CD14-positive monocyte (primary cell): ENCODE measurements at regions not wholly inside any gene's neighbourhood (a gene's known extent, or its start where the extent isn't known, plus 50 kb on each side); places are given as distances from the start of the nearest gene placed in this dataset.
"Not testable (repeated sequence)": the region's sequence is repeated elsewhere in the genome, so short reads cannot be mapped to it uniquely, and the experiment has no call there.

ENCODE experiments used
- DNase-seq, 3 donors: peaks; one replicate each; pipeline ENCODE4 v3.0.0-alpha.2; 2011 to 2022
- H2AFZ ChIP-seq: 2 replicates; pipeline ENCODE4 v1.6.0; 2012; ENCODE audit warnings: mild to moderate bottlenecking, low read depth, low read length, inconsistent platforms; ENCODE audit not compliant: insufficient read depth, poor library complexity, severe bottlenecking
- H3K27ac ChIP-seq, 2 donors: 1 replicate in 1 of 2; 2 replicates in 1 of 2; pipeline ENCODE4 v1.5.1; 2012 to 2013; ENCODE audit warnings: low read length in 2 of 2, control low read depth in 1 of 2, inconsistent platforms in 1 of 2, low read depth in 1 of 2, mild to moderate bottlenecking in 1 of 2
- H3K27me3 ChIP-seq, 2 donors: one replicate each; pipeline versions ENCODE4 v1.6.0 to v1.6.1; 2011 to 2013; ENCODE audit warnings: low read length in 2 of 2; ENCODE audit not compliant: control insufficient read depth in 2 of 2, insufficient read depth in 2 of 2
- H3K36me3 ChIP-seq, 2 donors: replicated peaks in 1 of 2; 1 replicate in 1 of 2; 2 replicates in 1 of 2; pipeline versions ENCODE4 v1.5.1 to v1.6.1; 2012 to 2013; ENCODE audit warnings: low read length in 2 of 2, control low read depth in 1 of 2, inconsistent platforms in 1 of 2, mild to moderate bottlenecking in 1 of 2; ENCODE audit not compliant: insufficient read depth in 2 of 2, control insufficient read depth in 1 of 2
- H3K4me1 ChIP-seq, 2 donors: 1 replicate in 1 of 2; 2 replicates in 1 of 2; pipeline versions ENCODE4 v1.5.1 to v1.6.1; 2012 to 2013; ENCODE audit warnings: low read length in 2 of 2, control low read depth in 1 of 2, inconsistent platforms in 1 of 2, mild to moderate bottlenecking in 1 of 2, moderate library complexity in 1 of 2; ENCODE audit not compliant: insufficient read depth in 2 of 2, control insufficient read depth in 1 of 2
- H3K4me2 ChIP-seq: replicated peaks from 2 replicates; pipeline ENCODE3; 2012; ENCODE audit warnings: low read length, moderate library complexity, mild to moderate bottlenecking; ENCODE audit not compliant: poor library complexity, severe bottlenecking; ENCODE audit errors: extremely low read depth
- H3K4me3 ChIP-seq, 3 experiments: fragments of 200-600 bp in 1 of 3; sonication (generic) in 1 of 3; replicated peaks in 1 of 3; 1 replicate in 2 of 3; 2 replicates in 1 of 3; pipeline ENCODE4 v1.5.1; 2011 to 2013; ENCODE audit warnings: low read length in 3 of 3, mild to moderate bottlenecking in 3 of 3, control low read depth in 2 of 3, low read depth in 2 of 3, inconsistent platforms in 1 of 3, moderate library complexity in 1 of 3
- H3K79me2 ChIP-seq: 2 replicates; pipeline ENCODE4 v1.6.0; 2012; ENCODE audit warnings: mild to moderate bottlenecking, control low read depth, inconsistent platforms, low read length, moderate library complexity; ENCODE audit not compliant: insufficient read depth
- H3K9ac ChIP-seq: 2 replicates; pipeline ENCODE4 v1.6.0; 2017; ENCODE audit warnings: low read length, mild to moderate bottlenecking; ENCODE audit not compliant: insufficient read depth, poor library complexity, severe bottlenecking
- H3K9me3 ChIP-seq, 2 donors: replicated peaks in 1 of 2; 1 replicate in 1 of 2; 2 replicates in 1 of 2; pipeline versions ENCODE4 v1.5.1 to v1.6.1; 2012 to 2013; ENCODE audit warnings: low read length in 2 of 2, control low read depth in 1 of 2; ENCODE audit not compliant: control insufficient read depth in 1 of 2, insufficient read depth in 1 of 2
- H4K20me1 ChIP-seq: 2 replicates; pipeline ENCODE4 v1.6.0; 2012; ENCODE audit warnings: mild to moderate bottlenecking, low read length, control low read depth, moderate library complexity; ENCODE audit not compliant: insufficient read depth
- H3K27ac Mint-ChIP-seq, 7 donors: one replicate each; pipeline ENCODE4 v1.8.0; 2020; ENCODE audit warnings: mild to moderate bottlenecking in 7 of 7, mixed read lengths in 7 of 7, moderate library complexity in 6 of 7, inconsistent platforms in 2 of 7
- H3K27me3 Mint-ChIP-seq, 3 donors: one replicate each; pipeline ENCODE4 v1.8.0; 2021 to 2022; ENCODE audit warnings: low read depth in 3 of 3, mild to moderate bottlenecking in 3 of 3, mixed read lengths in 3 of 3, moderate library complexity in 3 of 3, inconsistent platforms in 1 of 3
- H3K36me3 Mint-ChIP-seq, 2 donors: one replicate each; pipeline ENCODE4 v1.8.0; 2020; ENCODE audit warnings: mixed read lengths in 2 of 2, inconsistent platforms in 1 of 2, mild to moderate bottlenecking in 1 of 2
- H3K4me1 Mint-ChIP-seq: one replicate; pipeline ENCODE4 v1.8.0; 2020; ENCODE audit warnings: mild to moderate bottlenecking, mixed read lengths
- H3K4me3 Mint-ChIP-seq, 2 donors: one replicate each; pipeline ENCODE4 v1.8.0; 2020; ENCODE audit warnings: mild to moderate bottlenecking in 2 of 2, mixed read lengths in 2 of 2, moderate library complexity in 1 of 2
- H3K9me3 Mint-ChIP-seq, 7 donors: one replicate each; pipeline ENCODE4 v1.8.0; 2020 to 2022; ENCODE audit warnings: mixed read lengths in 7 of 7, mild to moderate bottlenecking in 6 of 7, moderate library complexity in 6 of 7, inconsistent platforms in 2 of 7
- WGBS: methylation state at CpG from one replicate; pipeline ENCODE4 v1.1.5; 2013; ENCODE audit warnings: missing lambda C conversion rate; ENCODE audit not compliant: insufficient coverage; 5-methylcytosine and 5-hydroxymethylcytosine counted together
- intact Hi-C, 2 donors: fragments of 100-400 bp; cut with micrococcal nuclease; formaldehyde crosslinking; loops; one replicate each; pipeline versions ENCODE4 v1.15.0 to v1.15.1; 2023
- TF ChIP-seq, protein P1 (sequence below): fragments of 200-600 bp; IDR thresholded peaks from one replicate; pipeline ENCODE4 v1.8.0; 2022; ENCODE audit warnings: antibody characterized with exemption, mild to moderate bottlenecking

DNA sequence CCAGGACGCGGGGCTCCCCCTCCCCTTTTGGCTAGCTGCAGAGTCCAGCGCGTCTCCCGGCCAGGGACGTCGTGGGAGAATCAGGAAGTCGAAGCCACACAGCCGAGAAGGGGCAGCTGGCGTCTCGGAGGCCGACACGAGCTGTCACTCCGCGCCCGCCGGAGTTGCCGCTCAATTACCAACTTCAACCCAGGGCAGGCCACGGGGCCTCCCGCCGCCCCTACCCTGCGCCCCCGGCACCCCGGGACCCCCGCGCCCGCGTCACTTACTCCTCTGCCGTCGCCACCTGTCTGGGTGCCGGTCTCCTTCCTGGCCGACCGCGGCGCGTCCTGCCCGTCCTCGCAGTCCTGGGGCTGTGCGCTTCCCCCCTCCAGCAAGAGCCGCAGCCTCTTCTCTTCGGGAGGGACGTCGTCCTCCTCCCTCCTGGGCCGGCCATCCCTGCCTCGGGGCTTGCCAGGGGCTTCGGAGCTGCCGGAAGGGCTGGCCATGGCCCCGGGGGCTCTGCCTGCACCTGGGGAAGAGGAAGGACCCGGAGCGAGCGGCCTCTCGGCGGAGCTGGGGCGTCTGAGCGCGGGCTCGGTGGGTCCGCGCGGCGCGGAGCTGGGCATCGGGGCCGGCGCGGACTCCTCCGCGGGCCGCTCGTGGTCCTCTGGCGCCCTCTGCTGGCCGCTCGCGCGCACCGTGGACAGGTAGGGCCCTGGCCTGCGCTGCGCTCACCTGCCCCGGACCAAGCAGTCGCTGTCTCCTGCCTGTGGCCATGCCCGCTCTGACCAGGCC lies 65.6 kb upstream of the CLEC6A start:
- H3K79me2 ChIP-seq, H3K36me3 ChIP-seq, H3K27ac Mint-ChIP-seq, intact Hi-C loops, H3K4me1 Mint-ChIP-seq, H3K9me3 ChIP-seq, H3K27me3 ChIP-seq, H3K27ac ChIP-seq, H3K9me3 Mint-ChIP-seq, H3K4me1 ChIP-seq: not testable (repeated sequence)
- peaks cover 14% of the 10 kb centered on the region for H4K20me1 ChIP-seq
- Mint-ChIP-seq H3K4me3 (peak overlapping the region; percentile 77 to 80), H3K36me3 (peaks cover 13 to 32% of the 10 kb centered on the region in 2 donors), H3K27me3 (peaks cover 14 to 32% (median 26%) of the 10 kb centered on the region in 3 donors)
- peak in 2 of 3 donors; percentile 16 to 59 for DNase-seq
- H3K9ac ChIP-seq: peak overlapping the region; percentile 59
- peak overlapping the region; percentile 60 for H3K4me2 ChIP-seq
- WGBS: 1% methylated on average over 41 of the region's 81 CpGs
- H2AFZ ChIP-seq: peak overlapping the region; percentile 61
- H3K4me3 ChIP-seq: peak overlapping the region; percentile 28 to 63 (median 41)

GRCh38 chr12:8396225-8397071 lies 59.3 kb upstream of the CLEC6A start:
- H3K36me3 ChIP-seq, H3K9me3 Mint-ChIP-seq, intact Hi-C loops, H3K79me2 ChIP-seq, H4K20me1 ChIP-seq, H3K9me3 ChIP-seq, H3K4me1 ChIP-seq, H3K27me3 ChIP-seq: not testable (repeated sequence)
- Histone ChIP-seq H3K4me3 (peak overlapping the region; percentile 49 to 77 (median 53)), H3K9ac (peak overlapping the region; percentile 62), H3K27ac (peak overlapping the region in 1 of 2 donors; percentile 36), H2AFZ (peak overlapping the region; percentile 85), H3K4me2 (peak overlapping the region; percentile 57)
- TF ChIP-seq, protein P1, sequence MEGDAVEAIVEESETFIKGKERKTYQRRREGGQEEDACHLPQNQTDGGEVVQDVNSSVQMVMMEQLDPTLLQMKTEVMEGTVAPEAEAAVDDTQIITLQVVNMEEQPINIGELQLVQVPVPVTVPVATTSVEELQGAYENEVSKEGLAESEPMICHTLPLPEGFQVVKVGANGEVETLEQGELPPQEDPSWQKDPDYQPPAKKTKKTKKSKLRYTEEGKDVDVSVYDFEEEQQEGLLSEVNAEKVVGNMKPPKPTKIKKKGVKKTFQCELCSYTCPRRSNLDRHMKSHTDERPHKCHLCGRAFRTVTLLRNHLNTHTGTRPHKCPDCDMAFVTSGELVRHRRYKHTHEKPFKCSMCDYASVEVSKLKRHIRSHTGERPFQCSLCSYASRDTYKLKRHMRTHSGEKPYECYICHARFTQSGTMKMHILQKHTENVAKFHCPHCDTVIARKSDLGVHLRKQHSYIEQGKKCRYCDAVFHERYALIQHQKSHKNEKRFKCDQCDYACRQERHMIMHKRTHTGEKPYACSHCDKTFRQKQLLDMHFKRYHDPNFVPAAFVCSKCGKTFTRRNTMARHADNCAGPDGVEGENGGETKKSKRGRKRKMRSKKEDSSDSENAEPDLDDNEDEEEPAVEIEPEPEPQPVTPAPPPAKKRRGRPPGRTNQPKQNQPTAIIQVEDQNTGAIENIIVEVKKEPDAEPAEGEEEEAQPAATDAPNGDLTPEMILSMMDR: peak; percentile 74
- Mint-ChIP-seq H3K27ac (peak overlapping the region in 3 of 7 donors; percentile 68 to 80 (median 74)), H3K27me3 (peaks cover 22 to 34% (median 32%) of the 10 kb centered on the region in 3 donors), H3K36me3 (peaks cover 4 to 23% of the 10 kb centered on the region in 2 donors), H3K4me1 (peaks cover 22% of the 10 kb centered on the region), H3K4me3 (peak overlapping the region; percentile 82 to 87)
- 2% methylated on average over 72 of the region's 79 CpGs for WGBS
- peak; percentile 56 to 74 (median 56) for DNase-seq

GRCh38 chr12:8397378-8397777 lies 58.4 kb upstream of the CLEC6A start:
- DNase-seq, H3K27ac Mint-ChIP-seq, H3K79me2 ChIP-seq, H3K27ac ChIP-seq, H3K4me2 ChIP-seq, H3K4me1 ChIP-seq, H3K4me3 Mint-ChIP-seq, H3K27me3 ChIP-seq, H3K9me3 ChIP-seq, H2AFZ ChIP-seq, H3K9ac ChIP-seq, H3K9me3 Mint-ChIP-seq, intact Hi-C loops, H4K20me1 ChIP-seq, H3K36me3 ChIP-seq, H3K4me3 ChIP-seq: not testable (repeated sequence)
- Mint-ChIP-seq H3K27me3 (peaks cover 22 to 34% (median 32%) of the 10 kb centered on the region in 3 donors), H3K36me3 (peaks cover 4 to 23% of the 10 kb centered on the region in 2 donors), H3K4me1 (peaks cover 21% of the 10 kb centered on the region)
- WGBS: 95% methylated on average over 4 of the region's 7 CpGs
